Stimulated activated CD8-positive, alpha-beta memory T cell treated with anti-CD3 and anti-CD28 coated beads, Interleukin-7, amount 100 ng/mL, for 4 hours (primary cell): ENCODE measurements at regions not wholly inside any gene's neighbourhood (a gene's known extent, or its start where the extent isn't known, plus 50 kb on each side); places are given as distances from the start of the nearest gene placed in this dataset.

Experiments
- DNase-seq, 2 donors: peaks; one replicate each; pipeline ENCODE4 v3.0.0-alpha.2; 2020; ENCODE audit warnings: low read depth in 2 of 2

DNA sequence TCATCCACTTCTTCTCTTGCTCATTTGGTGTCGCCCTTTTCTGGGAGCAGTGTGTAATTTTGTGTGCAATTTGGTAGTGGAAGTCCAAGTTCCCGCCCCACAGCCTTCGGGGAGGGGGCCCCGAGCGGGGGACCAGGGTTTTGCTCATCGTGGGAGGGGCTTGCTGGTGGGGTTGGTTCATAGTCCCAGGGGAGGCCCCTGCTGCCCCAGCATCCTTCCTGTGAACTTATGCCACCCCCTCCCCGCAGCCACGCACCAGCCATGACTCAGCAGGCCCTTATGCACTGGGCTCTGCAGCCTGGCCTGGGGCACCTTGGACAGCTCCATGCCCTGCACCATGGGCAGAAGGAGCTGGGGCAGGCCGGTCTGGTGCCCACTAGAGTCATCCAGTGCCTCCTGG is 1183.6 kb downstream of the BRD1 start:
- no peak for DNase-seq

DNA sequence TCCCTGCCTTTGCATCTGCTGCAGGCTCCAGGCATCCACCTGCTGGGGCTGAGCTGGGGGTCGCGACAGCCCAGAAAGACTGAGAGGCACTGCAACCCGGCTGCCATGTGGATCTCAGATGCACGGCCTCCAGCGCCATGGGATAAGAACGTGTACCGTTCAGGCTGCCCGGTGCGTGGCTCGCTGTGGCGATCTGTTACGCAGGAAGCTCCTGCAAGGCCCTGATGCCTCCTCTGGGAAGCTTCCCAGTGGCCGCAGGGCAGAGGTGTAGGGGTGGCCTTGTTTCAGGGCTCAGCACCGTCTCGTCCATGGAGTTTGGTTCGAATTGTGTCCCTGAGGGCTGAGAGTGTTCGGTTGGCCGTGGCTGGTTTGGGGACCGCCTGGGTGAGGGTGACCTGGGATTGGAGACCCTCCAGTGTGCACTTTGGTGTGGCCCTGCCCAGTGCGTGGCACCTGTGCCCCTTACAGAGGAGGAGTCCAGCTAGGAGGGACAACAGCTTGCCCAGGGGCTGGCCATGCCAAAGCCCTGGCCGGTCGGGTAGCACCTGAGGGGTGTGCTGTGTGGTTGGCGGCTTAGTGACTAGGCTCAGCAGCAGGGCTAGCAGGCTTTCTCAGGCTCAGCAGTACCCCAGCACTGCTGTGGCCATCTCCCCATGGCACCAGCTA is 1184.5 kb downstream of the BRD1 start:
- DNase-seq, result no peak

DNA sequence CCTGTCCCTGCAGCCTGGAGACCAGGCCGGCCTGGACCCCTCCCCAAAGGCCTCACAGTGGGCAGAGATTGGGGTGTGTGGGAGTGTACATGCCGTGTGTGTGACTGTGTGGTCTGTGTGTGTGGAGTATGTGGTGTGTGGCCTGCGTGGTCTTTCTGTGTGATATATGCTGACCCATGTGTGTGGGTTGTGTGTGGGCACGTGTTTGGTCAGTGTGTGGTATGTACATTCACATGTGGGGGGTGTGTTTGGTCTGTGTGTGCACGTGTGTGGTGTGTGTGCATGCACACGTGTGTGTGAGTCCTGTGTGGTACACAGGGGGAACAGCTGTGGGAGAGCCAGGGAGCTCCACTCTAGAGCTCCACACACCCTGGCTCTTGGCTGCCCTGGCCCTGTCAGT is 1185.1 kb downstream of the BRD1 start:
- no peak for DNase-seq

DNA sequence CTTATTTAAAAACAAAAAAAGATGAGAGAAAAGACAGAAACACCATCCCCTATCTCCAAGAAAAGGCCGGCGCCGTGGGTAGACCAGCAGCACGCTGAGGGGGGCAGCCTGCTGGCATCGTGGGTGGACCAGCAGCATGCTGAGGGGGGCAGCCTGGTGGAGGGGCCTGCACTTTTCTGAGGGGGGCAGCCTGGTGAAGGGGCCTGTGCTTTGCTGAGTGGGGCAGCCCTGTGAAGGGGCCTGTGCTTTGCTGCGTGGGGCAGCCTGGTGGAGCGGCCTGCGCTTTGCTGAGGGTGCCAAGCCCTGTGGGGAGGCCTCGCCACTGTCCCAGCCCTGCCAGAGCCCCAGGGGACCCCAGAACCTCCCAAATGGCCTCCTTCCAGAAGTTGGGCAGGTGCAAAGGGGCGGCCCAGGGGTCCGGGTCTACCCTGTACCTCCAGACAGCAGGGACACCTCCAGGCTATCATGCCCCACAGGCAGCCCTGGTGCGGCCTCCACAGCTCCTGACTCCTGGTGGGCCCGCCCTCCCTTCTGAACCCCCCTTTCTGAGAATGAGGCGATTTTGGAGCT is 1185.7 kb downstream of the BRD1 start:
- no peak for DNase-seq

DNA sequence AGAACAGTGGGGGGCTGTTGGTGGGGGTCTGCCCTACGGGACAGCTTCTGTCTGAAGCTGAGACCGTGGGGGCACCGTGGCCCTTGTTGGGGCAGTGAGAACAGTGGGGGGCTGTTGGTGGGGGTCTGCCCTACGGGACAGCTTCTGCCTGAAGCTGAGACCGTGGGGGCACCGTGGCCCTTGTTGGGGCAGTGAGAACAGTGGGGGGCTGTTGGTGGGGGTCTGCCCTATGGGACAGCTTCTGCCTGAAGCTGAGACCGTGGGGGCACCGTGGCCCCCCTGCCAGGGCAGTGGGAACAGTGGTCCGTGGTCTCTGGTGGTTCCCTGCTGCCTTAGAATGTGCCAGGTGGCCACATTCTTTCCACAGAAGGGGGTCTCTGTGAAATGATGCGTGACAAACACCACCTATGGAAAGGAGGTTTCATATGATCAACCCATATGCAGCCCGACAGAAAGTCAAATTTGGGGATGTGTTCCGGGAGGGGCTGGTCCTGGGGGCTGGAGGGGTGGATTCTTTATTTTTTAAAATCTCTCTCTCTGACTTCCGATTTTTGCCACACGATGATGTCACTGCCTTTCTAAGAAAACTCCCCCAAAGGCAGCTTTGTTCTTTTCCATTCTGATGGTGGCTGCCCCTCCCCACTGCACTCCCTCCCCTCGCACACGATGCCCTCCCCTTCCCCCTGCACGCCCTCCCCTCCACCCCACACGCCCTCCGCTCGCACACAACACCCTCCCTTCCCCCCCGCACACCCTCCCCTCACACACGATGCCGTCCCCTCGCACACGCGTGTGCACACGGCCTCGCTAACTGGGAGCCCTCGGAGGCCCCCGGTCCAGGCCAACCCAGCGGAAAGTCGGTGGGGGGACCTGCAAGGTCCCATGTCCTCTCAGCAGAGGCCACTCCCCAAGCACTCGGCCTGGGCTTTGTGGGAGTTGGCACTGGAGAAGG is 1186.5 kb downstream of the BRD1 start:
- DNase-seq, result no peak

DNA sequence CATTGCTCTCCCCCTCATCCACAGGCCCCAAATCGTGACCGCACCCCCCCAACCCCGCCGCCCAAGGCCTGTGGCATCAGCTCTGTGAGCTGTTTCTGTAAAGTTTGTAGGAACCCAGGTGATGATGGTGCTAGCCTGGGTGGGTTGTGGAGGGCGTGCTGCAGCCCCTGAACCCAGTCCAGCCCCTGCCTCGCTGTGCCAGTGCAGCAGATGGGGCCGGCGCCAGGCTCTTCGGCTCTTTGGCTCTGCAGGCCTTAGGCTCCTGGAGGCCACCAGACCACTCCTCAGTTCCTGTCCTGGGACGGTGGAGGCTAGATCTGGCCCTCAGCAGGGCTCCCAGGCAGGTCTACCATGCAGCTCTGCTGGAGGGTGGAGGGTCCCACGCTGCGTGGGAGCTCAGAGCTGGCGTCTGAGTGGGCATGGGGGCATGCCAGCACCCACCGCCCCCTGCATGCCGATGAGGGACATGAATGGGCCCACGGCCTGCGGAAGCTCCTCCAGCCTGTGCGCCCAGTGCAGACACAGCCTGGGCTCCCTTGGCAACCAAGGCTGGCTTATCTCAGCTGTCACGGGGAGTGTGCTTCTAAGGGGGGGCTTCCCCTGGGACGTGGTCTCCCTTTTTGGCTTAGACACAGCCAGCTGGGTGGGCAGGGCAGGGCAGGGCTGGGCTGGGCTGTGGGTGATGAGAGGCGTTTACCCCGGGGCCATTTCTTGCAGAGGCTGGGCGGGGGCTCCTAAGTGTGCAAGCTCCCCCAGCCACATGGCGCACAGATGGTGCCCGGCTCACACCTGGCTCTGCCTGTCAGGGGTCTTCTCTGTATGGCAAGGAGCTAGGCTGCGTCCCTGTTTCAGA is 1187.6 kb downstream of the BRD1 start:
- no peak for DNase-seq

DNA sequence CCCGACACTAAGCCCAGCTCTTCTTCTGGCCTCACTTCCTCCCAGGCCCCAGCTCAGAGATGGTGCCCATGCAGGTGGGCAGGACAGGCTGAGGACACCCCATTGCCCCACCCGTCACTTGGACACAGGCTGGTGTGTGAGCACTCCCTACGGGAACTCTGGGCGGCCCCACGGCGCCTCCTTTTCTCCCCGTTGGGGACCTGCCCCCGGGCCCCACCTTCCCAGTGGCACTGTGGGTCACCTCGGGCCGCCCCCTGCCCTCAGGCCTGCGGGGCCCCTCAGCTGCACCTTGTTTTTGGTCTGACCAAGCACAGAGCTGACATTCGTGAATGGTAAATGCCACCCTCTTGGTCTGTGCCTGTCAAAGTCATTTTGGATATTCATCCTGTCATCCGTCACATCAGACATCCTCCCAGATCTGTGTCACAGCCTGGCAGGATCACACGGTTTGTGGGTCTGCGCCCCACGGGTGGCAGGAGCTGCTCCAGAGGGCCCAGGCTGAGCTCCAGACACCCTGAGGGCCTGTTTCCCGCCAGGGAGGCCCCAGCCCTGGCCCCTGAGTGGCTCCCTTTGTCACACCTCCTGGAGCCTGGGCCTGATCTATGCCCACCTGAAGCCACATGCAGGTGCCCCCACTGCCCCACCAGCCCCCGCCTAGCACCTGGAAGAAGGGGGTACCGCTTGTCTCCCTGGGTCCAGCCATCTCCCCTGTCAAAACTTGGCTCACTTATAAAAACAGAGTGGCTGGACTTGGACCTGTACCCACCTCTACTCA is 1188.5 kb downstream of the BRD1 start:
- DNase-seq, result no peak

DNA sequence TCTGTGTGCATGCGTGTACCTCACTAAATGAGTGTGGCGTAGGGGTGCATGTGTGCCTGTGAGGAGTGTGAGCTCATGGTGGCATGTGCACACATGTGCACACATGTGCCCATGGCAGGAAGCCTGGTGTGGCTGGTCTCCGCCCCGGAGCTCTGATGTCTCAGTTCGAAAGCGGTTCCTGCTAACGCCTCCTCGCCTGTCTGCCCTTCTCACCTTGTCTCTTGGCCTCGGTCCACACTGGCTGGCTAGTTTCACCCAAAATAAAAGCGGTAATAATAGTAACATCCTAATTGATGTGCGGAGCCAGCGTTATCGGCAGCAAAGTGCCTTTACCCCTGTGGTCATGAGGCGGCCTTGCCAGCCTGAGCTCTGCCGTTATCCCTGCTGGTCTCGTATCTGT is 1190.4 kb downstream of the BRD1 start:
- no peak for DNase-seq

DNA sequence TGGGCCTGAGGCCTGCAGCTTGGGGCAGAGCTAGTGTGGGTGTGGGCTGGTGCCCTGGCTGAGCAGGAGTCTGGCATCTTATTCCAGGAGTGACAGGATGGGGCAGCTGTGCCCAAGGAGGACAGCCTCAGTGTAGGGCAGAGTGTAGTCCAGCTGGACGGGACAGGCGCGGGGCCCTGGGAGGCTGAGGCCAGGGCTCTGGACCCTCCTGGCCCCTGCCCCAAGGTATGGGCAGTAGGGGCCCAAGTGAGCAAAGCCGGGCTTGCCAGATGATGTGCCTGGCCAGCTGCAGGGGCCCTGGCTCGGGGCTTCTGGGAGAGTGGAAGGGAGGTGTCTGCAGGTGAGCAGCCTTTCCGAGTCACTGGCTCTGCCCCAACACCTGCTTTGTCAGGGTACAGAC is 1190.9 kb downstream of the BRD1 start:
- DNase-seq, result no peak

DNA sequence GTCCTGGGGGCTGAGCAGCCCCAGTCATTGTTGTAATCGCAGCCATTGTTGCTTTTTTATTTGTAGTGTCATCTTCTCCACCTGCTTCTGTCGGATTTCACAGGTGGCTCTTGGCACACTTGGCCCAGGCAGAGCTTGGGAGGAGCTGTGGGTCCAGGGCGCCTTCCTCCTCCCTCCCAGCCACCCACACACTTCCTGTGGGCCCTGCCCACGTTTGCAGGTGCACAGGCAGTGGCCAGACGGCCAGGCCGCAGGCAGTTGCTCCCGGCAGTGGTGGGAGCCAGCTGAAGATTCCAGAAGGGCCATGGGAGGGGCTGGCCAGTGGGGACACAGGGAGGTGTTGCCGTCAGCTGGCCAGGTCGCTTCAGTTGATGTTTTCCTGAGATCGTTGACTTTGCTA is 1191.9 kb downstream of the BRD1 start:
- DNase-seq, result no peak

DNA sequence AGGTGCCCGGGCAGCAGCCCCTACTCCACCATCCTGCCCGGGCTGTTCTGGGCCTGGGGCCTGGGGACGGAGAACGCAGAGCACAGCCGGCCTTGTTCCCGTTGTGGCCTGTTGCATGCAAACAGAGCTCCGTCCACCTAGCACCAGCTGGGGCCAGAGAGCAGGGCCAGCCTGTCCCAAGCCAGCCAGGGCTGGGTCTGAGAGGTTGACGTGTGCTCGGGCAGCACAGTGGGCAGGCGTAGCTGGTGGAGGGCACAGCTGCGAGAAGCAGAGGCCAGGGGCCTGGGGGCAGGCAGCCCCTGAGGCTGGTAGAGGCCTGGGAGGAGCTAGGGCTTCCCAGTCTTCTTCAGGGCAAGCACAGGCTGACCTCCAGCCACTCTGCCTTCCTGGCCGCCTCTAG is 1192.6 kb downstream of the BRD1 start:
- DNase-seq, result no peak

DNA sequence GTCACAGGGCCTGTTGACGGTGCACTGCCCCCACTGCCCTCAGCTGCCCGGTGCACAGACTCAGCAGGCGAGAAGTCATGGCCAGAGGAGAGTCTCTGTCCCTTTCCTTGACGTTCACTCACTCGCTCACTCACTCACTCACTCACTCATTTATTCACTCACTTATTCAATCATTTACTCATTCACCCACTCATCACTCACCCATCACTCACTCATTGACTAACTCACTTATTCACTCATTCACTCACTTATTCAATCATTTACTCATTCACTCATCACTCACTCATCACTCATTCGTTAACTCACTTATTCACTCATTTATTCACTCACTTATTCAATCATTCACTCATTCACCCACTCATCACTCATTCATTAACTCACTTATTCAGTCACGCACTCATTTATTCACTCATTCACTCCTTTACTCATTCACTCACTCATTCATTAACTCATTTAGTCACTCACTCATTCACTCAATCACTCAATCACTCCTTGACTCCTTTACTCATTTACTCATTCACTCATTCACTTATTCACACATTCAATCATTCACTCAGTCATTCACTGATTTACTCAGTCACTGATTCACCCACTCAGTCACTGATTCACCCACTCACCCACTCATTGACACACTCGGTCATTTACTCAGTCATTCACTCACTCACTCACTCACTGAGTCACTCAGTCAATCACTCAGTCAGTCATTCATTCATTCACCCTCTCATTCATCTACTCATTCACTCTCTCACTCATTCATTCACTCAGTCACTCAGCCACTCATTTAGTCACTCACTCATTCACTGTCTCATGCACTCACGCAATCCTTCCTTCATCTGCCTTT is 1193.5 kb downstream of the BRD1 start:
- DNase-seq, result no peak

DNA sequence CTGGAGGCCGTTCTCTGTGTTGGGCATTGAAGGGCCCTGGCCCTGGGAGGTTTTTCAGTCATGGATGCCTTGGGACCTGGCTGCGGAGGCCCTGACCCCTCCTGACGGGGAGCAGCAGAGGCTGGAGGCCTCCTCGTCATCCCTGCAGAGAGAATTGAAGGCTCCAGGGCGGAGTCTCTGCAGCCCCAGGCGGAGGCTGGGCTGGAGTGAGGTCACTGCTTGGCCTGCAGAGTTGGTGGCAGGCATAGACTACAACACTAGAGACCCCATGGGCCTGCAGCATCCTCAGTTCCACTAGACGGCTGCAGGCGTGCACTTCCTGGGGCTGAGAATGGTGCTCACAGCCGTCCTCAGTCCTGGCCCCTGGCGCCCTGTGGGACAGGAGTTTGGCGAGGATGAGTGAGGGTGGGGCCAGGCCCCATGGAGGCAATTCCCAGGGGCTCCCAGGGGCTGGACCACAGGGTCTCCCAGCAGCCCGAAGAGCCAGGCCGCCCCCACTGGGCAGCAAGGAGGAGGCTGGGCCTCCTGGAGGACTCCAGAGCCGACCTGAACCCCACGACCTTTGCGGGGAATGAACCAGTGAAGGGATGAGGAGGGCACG is 1194.9 kb downstream of the BRD1 start:
- no peak for DNase-seq

DNA sequence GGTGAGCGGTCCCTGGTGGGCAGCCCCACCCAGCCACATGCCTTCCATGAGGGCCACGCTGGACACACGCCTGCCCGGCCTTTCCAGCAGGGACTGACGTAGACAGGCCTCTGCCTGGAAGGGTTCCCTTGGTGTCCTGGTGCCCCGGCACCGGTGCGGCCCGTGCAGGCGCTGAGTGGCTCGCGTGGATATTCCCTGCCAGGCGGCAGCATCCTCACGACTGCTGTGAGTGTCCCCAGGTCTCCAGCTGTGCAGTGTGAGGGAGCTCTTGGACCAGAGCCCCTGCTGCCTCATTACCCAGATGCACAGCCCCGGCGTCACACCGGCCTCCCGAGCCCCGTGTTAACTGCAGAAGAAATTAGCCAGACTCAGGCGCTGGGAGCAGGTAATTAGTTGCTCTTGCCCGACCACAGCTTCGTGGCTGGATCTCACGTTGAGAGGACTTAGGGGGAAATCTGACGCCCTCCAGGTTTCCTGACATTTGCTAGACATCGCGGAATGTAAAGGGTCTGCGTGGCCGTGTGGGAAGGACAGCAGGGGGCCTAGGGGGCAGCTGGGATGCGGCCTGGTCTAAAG is 1196.3 kb downstream of the BRD1 start:
- no peak for DNase-seq

DNA sequence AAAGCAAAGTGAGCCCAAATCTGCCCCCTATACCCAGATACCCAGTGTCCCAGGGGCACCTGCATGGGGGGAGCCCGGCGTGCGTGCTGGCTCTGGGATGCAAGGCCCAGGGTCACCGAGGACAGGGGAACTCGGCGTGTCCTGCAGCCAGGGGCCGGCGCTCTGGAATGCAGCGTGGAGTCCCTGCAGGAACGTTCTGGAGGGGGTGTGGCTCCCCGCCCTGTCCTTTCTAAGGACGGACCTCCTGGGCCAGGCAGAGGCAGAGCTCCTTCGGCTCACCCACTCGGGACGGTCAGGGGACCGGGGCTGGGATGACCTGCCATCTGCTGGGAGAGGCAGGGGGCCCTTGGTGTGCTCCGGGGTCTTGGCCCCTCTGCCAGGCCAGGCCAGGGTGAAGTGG is 1196.8 kb downstream of the BRD1 start:
- no peak for DNase-seq

DNA sequence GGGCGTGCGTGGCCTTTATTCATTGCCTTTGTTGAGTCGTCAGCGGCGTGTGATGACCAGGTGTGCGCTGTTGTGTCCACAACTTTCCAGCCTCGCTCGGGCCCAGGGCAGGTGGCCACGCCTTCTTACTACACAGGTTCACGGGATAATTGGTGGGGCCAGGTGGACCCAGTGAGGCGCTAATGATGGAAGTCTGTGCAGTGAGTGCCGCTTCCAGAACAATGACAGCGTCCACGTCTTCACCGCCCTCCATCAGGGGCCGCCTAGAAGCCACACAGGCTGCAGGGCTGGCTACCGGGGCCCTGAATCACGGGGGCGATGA is 1197.3 kb downstream of the BRD1 start:
- DNase-seq, result no peak

DNA sequence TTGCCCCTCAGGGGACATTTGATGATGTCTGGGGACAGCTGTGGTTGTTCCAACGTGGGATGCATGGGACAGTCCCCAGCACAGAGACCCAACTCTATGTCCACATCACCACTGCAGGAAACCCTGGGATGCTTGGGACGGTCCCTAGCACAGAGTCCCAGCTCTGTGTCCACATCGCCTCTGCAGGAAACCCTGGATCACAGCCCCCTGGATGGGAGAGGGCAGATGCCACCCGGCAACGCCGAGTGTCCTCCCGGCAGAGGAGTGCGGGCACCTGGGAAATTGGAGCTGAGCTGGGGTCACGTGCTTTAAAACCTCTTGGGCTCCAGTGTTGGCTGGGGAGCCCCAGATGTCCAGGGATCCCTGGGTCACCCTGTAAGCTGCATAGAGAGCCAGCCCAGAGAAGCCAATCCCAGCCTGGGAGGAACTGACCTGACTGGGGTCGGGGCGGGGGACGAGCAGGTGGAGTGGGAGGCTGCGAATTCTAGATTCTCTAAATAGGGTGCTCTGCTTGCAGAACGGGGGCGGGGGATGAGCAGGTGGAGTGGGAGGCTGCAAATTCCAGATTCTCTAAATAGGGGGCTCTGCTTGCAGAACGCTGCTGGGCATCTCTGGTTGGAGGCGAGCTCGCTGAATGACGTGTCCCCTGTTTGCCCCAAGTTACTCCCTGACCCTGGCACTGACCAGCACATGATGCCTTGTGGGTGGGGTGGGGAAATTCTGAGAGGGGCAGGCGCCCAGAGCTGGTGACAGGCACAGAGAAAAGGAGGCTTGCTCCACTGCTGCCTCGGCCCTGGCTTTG is 1197.8 kb downstream of the BRD1 start:
- DNase-seq, result no peak

DNA sequence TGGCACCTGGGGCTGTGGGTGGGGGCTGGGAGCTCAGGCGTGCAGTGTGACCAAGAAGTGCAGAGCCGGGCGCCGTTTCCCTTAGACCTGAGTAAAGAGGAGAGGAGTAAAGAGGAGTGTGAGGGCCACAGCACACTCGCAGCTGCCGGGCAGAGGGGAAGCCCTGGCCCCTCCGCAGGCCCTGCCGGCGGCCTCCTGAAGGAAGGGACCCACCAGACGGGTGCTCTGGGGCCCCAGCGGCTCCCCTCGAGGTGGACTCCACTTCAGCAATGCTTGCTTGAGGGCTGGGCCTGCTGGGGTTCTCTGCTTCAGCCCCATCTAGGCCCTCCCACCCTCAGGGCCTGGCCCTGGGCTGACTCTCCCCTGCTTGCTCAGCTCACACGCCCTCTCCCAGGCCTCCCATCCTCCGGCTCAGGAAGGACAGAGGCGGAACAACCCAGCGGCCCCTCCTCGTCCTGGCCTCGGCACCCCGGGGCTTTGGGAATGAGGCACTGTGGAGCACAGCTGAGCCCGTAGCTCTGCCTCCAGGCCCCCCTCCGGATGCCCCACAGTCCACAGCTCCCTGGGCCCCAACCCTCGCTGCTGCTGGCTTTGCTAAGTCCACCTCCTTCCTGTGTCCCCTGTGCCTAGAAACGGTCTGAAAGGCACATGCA is 1198.7 kb downstream of the BRD1 start:
- DNase-seq, result no peak
